Left renal pelvis (tissue), 4 donors: ENCODE measurements at regions not wholly inside any gene's neighbourhood (a gene's known extent, or its start where the extent isn't known, plus 50 kb on each side); places are given as distances from the start of the nearest gene placed in this dataset.
"Not testable (repeated sequence)": the region's sequence is repeated elsewhere in the genome, so short reads cannot be mapped to it uniquely, and the experiment has no call there.

ENCODE experiments used
- DNase-seq, 4 donors: peaks; one replicate each; pipeline ENCODE4 v3.0.0-alpha.2; 2013; ENCODE audit warnings: low read depth in 4 of 4, low spot score in 3 of 4

GRCh38 chr5:96483878-96484277, 50.8 kb upstream of the PCSK1 start:
- DNase-seq, result peak; percentile 2 to 39 (median 24)

- no peak for DNase-seq
Observed at GRCh38 chr5:96487859-96488258, 54.8 kb upstream of the PCSK1 start.

GRCh38 chr5:96489532-96489931, 56.5 kb upstream of the PCSK1 start:
- no peak for DNase-seq

- no peak for DNase-seq
Observed at GRCh38 chr5:96492459-96493047, 59.5 kb upstream of the PCSK1 start.

- DNase-seq, result no peak
Observed at GRCh38 chr5:96493219-96493790, 60.3 kb upstream of the PCSK1 start.

- not testable (repeated sequence) for DNase-seq
Observed at GRCh38 chr5:96495412-96495811, 62.4 kb upstream of the PCSK1 start.

GRCh38 chr5:96497027-96497426, 64.0 kb upstream of the PCSK1 start:
- DNase-seq, result not testable (repeated sequence)

GRCh38 chr5:96499753-96500345, 66.8 kb upstream of the PCSK1 start:
- no peak for DNase-seq

GRCh38 chr5:96501991-96502646, 69.1 kb upstream of the PCSK1 start:
- no peak for DNase-seq

- DNase-seq, result no peak
Observed at GRCh38 chr5:96503501-96504236, 70.6 kb upstream of the PCSK1 start.

- no peak for DNase-seq
Observed at GRCh38 chr5:96506376-96506775, 73.3 kb upstream of the PCSK1 start.

GRCh38 chr5:96506866-96507527, 73.9 kb upstream of the PCSK1 start:
- DNase-seq, result no peak

GRCh38 chr5:96509316-96509715, 76.3 kb upstream of the PCSK1 start:
- no peak for DNase-seq

- DNase-seq, result no peak
Observed at GRCh38 chr5:96509721-96510350, 76.8 kb upstream of the PCSK1 start.

GRCh38 chr5:96516631-96517071, 83.6 kb upstream of the PCSK1 start:
- DNase-seq, result no peak

GRCh38 chr5:96517295-96517694, 84.2 kb upstream of the PCSK1 start:
- no peak for DNase-seq

GRCh38 chr5:96520345-96520744, 87.3 kb upstream of the PCSK1 start:
- DNase-seq, result no peak

- DNase-seq, result no peak
Observed at GRCh38 chr5:96522635-96523355, 89.7 kb upstream of the PCSK1 start.
